ENCODE measurements at regions not wholly inside any gene's neighbourhood (a gene's known extent, or its start where the extent isn't known, plus 50 kb on each side); places are given as distances from the start of the nearest gene placed in this dataset.

DNA sequence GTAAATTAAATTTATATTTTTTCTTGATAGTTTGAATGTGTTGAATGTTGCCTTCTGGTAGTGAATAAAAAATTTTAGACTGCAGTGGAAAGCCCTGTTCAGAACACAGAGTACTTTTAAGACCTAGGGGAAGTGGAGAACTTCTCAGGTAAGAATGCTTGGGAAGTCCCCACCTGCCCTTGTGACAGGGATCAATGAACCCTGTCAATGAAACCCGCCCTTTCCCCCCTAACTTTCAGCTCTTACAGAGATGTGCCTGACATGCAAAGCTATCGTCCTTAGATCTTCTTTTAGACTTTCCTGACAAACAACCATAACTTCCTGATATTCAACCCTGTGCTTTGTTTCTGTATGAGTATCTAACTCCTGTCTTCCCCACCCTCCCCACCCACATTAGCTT is 562.7 kb downstream of the TLE4 start:
- H3K27me3 Mint-ChIP-seq: peaks cover 0 to 15% (median 0%) of the 10 kb centered on the region in 5 donors
- ATAC-seq (peak; percentile 50), DNase-seq (no peak)
- H3K27ac Mint-ChIP-seq: no peak overlapping the region
- intact Hi-C loops (cut with micrococcal nuclease): no loop called here
- ChIA-PET POLR2A (no interaction called here), CTCF (no interaction called here)
- Histone ChIP-seq H3K27me3 (ENCODE audit: control insufficient read depth in 2 of 2, insufficient read depth in 2 of 2, low read length in 2 of 2) (no peaks in the 10 kb centered on the region), H3K4me1 (ENCODE audit: control insufficient read depth in 2 of 2, insufficient read depth in 2 of 2, low read length in 2 of 2) (no peaks in the 10 kb centered on the region), H3K9me3 (ENCODE audit: control insufficient read depth in 2 of 3, low read length in 3 of 3) (no peaks in the 10 kb centered on the region), H3K27ac (ENCODE audit: low read depth, low read length) (no peak overlapping the region), H3K36me3 (ENCODE audit: control insufficient read depth in 2 of 3, insufficient read depth in 3 of 3, low read length in 3 of 3) (no peaks in the 10 kb centered on the region), H3K4me3 (ENCODE audit: low read length) (no peak overlapping the region)
- peaks cover 0 to 3% (median 0%) of the 10 kb centered on the region in 11 donors for H3K9me3 Mint-ChIP-seq
- H3K4me1 Mint-ChIP-seq: peaks cover 0 to 8% (median 0%) of the 10 kb centered on the region in 7 donors
- H3K4me3 Mint-ChIP-seq: no peak overlapping the region
- H3K36me3 Mint-ChIP-seq: no peaks in the 10 kb centered on the region

DNA sequence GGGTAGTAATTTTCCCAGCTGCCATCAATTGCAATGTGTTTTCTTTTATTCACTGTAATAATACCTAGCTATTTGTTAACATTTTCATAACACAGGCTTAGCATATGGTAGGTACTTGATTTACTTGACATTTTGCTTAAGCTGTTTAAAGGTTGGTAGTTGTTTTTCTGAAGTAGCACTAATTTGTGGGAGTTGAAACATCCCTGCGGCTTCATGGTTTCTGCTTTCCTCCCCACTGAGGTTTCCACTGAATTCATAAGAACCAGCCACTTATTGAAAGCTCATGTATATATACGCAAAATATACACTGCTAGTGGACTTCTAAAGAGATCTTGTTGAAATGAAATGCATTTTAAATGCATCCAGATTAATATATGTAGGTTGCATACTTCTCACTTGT is 559.9 kb downstream of the TLE4 start:
- intact Hi-C loops (cut with micrococcal nuclease): no loop called here
- H3K36me3 ChIP-seq (ENCODE audit: control insufficient read depth in 2 of 3, insufficient read depth in 3 of 3, low read length in 3 of 3): no peaks in the 10 kb centered on the region
- H3K27ac ChIP-seq (ENCODE audit: low read depth, low read length): no peak overlapping the region
- Mint-ChIP-seq H3K4me3 (no peak overlapping the region), H3K9me3 (no peaks in the 10 kb centered on the region), H3K36me3 (no peaks in the 10 kb centered on the region), H3K27me3 (peaks cover 0 to 6% (median under 1%) of the 10 kb centered on the region in 5 donors), H3K27ac (no peak overlapping the region), H3K4me1 (peaks cover 0 to 8% (median 0%) of the 10 kb centered on the region in 7 donors)
- CTCF ChIA-PET: no interaction called here
- H3K27me3 ChIP-seq (ENCODE audit: control insufficient read depth in 2 of 2, insufficient read depth in 2 of 2, low read length in 2 of 2): no peaks in the 10 kb centered on the region
- H3K4me3 ChIP-seq (ENCODE audit: low read length): no peak overlapping the region
- POLR2A ChIA-PET: no interaction called here
- no peak for DNase-seq
- H3K4me1 ChIP-seq (ENCODE audit: control insufficient read depth in 2 of 2, insufficient read depth in 2 of 2, low read length in 2 of 2): no peaks in the 10 kb centered on the region
- H3K9me3 ChIP-seq (ENCODE audit: control insufficient read depth in 2 of 3, low read length in 3 of 3): no peaks in the 10 kb centered on the region
- ATAC-seq: no peak

DNA sequence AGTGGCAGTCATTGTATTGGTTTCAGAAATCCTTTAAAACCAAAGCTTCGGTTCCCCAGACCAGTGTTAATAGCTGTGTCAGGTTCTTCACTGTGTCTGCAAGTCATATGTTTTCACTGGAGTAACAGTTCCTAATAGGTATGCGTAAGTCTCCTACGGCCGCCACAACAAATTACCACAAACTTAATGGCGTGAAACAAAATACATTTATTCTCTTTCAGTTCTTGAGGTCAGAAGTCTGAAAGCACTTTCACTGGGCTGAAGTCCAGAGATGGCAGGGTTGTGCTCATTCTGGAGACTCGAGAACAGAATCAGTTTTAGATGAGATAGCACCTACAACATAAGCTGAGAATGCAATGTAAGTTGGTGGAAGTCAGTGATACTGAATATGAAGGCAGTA is 556.2 kb downstream of the TLE4 start:
- Histone ChIP-seq H3K27ac (ENCODE audit: low read depth, low read length) (no peak overlapping the region), H3K36me3 (ENCODE audit: control insufficient read depth in 2 of 3, insufficient read depth in 3 of 3, low read length in 3 of 3) (no peaks in the 10 kb centered on the region), H3K4me1 (ENCODE audit: control insufficient read depth in 2 of 2, insufficient read depth in 2 of 2, low read length in 2 of 2) (no peaks in the 10 kb centered on the region), H3K27me3 (ENCODE audit: control insufficient read depth in 2 of 2, insufficient read depth in 2 of 2, low read length in 2 of 2) (no peaks in the 10 kb centered on the region), H3K4me3 (ENCODE audit: low read length) (no peak overlapping the region), H3K9me3 (ENCODE audit: control insufficient read depth in 2 of 3, low read length in 3 of 3) (no peaks in the 10 kb centered on the region)
- ChIA-PET POLR2A (no interaction called here), CTCF (no interaction called here)
- no peak for DNase-seq
- Mint-ChIP-seq H3K36me3 (no peaks in the 10 kb centered on the region), H3K4me1 (peaks cover 0 to 1% (median 0%) of the 10 kb centered on the region in 7 donors), H3K4me3 (no peak overlapping the region), H3K27ac (no peak overlapping the region), H3K9me3 (no peaks in the 10 kb centered on the region), H3K27me3 (peaks cover 0 to 12% (median 5%) of the 10 kb centered on the region in 5 donors)
- intact Hi-C loops (cut with micrococcal nuclease): no loop called here
- no peak for ATAC-seq

DNA sequence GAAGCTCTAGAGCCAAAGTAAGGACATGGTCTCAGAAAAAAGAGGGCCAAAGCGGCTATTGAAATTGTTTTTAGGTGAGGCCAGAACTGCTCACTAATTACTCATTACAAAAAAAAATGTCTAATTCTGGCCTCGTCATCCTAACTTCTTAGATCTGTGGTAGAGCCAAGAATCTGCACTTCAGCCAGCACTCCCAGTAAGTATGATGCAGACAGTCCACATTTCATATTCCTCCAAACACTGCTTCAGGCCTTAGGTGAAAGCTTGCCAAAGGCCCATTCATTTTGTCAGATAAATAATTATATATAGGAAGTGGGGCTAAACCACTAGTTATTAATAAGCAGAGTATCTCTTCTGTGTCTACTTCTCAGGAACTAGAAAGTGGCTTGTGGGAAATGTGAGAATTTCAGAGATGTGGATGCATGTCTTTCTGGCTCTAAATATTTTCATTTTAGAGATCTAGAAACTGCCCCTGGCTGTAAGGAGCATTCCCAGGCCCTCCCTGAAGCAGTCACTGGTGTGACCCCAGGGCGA is 554.0 kb downstream of the TLE4 start:
- ChIA-PET POLR2A (no interaction called here), CTCF (no interaction called here)
- ATAC-seq (no peak), DNase-seq (no peak)
- H3K9me3 ChIP-seq (ENCODE audit: control insufficient read depth in 2 of 3, low read length in 3 of 3): no peaks in the 10 kb centered on the region
- intact Hi-C loops (cut with micrococcal nuclease): no loop called here
- Mint-ChIP-seq H3K27ac (no peak overlapping the region), H3K4me1 (peaks cover 0 to 1% (median 0%) of the 10 kb centered on the region in 7 donors), H3K36me3 (no peaks in the 10 kb centered on the region), H3K27me3 (peaks cover 0 to 12% (median 5%) of the 10 kb centered on the region in 5 donors), H3K9me3 (peaks cover 0 to 3% (median 0%) of the 10 kb centered on the region in 11 donors), H3K4me3 (no peak overlapping the region)
- H3K4me3 ChIP-seq (ENCODE audit: low read length): no peak overlapping the region
- no peaks in the 10 kb centered on the region for H3K36me3 ChIP-seq (ENCODE audit: control insufficient read depth in 2 of 3, insufficient read depth in 3 of 3, low read length in 3 of 3)
- no peaks in the 10 kb centered on the region for H3K4me1 ChIP-seq (ENCODE audit: control insufficient read depth in 2 of 2, insufficient read depth in 2 of 2, low read length in 2 of 2)
- no peaks in the 10 kb centered on the region for H3K27me3 ChIP-seq (ENCODE audit: control insufficient read depth in 2 of 2, insufficient read depth in 2 of 2, low read length in 2 of 2)
- no peak overlapping the region for H3K27ac ChIP-seq (ENCODE audit: low read depth, low read length)

DNA sequence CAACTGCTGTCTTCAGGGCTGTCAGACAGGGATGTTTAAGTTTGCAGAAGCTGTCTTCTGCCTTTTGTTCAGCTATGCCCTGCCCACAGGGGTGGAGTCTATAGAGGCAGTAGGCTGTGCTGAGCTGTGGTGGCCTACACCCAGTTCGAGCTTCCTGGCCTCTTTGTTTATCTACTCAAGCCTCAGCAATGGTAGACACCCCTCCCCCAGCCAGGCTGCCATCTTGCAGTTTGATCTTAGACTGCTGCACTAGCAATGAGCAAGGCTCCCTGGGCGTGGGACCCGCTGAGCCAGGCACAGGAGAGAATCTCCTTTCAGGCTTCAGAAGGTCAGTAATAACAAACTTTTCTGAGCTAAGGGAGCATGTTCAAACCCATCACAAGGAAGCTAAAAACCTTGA is 545.3 kb downstream of the TLE4 start:
- no peak overlapping the region for H3K4me3 ChIP-seq (ENCODE audit: low read length)
- DNase-seq: no peak
- no peaks in the 10 kb centered on the region for H3K4me1 ChIP-seq (ENCODE audit: control insufficient read depth in 2 of 2, insufficient read depth in 2 of 2, low read length in 2 of 2)
- intact Hi-C loops (cut with micrococcal nuclease): no loop called here
- no peaks in the 10 kb centered on the region for H3K4me1 Mint-ChIP-seq
- no peak overlapping the region for H3K4me3 Mint-ChIP-seq
- H3K36me3 Mint-ChIP-seq: peaks cover 0 to 5% (median 0%) of the 10 kb centered on the region in 5 donors
- H3K9me3 ChIP-seq (ENCODE audit: control insufficient read depth in 2 of 3, low read length in 3 of 3): no peaks in the 10 kb centered on the region
- POLR2A ChIA-PET: no interaction called here
- no peak for ATAC-seq
- CTCF ChIA-PET: no interaction called here
- peaks cover 0 to 17% (median 8%) of the 10 kb centered on the region in 11 donors for H3K9me3 Mint-ChIP-seq
- H3K27me3 Mint-ChIP-seq: peaks cover 0 to 14% (median 4%) of the 10 kb centered on the region in 5 donors
- peaks cover 0 to 2% of the 10 kb centered on the region in 2 donors for H3K27me3 ChIP-seq (ENCODE audit: control insufficient read depth in 2 of 2, insufficient read depth in 2 of 2, low read length in 2 of 2)
- H3K27ac ChIP-seq (ENCODE audit: low read depth, low read length): no peak overlapping the region
- H3K27ac Mint-ChIP-seq: no peak overlapping the region
- H3K36me3 ChIP-seq (ENCODE audit: control insufficient read depth in 2 of 3, insufficient read depth in 3 of 3, low read length in 3 of 3): no peaks in the 10 kb centered on the region

DNA sequence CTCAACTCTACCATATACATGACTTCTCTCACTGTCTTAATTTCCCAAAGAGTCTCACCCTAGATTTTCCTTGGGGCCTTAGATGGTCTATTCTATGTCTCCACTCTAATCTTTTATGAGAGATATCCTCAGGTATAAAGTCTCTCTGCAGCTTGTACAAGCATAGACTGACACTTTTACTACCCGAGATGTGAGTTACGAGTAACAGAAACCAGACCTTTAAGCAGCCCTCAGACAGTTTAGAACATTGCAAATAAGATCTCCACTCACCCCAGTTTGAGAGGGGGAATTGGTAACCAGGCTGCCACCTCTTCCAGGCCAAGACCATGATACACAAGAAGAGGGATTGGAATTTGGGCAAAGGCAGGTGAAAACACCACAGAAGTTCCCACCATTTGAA is 542.5 kb downstream of the TLE4 start:
- intact Hi-C loops (cut with micrococcal nuclease): no loop called here
- CTCF ChIA-PET: no interaction called here

DNA sequence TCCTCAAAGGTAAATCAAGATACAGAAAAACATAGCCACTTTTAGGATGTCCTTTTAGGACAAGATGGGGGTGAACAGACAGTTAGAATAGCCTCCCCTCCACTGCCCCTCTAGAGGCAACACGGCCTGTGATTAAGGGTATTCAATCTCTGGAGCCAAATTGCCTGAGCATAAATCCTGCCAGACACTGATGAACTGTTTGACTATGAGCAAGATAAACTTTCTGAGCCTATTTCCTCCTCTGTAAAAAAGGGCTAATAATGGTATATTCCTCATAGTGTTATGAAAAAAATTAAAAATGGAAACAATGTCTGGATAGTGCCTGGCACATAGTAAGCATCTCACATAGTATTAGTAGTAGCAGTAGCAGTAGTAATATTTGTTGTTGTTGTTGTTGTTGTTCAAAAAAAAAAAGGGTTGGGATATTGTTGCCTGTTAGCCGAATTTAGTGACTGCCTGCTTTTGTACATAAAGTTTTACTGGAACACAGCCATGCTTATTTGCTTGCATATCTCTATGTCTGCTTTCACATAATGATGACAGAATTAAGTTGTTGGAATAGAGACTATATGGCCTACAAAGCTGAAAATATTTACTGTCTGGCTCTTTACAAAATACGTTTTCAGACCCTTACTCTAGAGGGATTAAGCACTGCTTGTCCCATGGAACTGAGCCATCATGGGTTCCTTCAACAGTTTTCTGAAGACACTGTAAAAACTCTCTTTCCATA is 536.3 kb downstream of the TLE4 start:
- no peaks in the 10 kb centered on the region for H3K27me3 ChIP-seq (ENCODE audit: control insufficient read depth in 2 of 2, insufficient read depth in 2 of 2, low read length in 2 of 2)
- H3K4me1 ChIP-seq (ENCODE audit: control insufficient read depth in 2 of 2, insufficient read depth in 2 of 2, low read length in 2 of 2): no peaks in the 10 kb centered on the region
- H3K9me3 Mint-ChIP-seq: peaks cover 0 to 3% (median 0%) of the 10 kb centered on the region in 11 donors
- ATAC-seq (no peak), DNase-seq (no peak)
- no peaks in the 10 kb centered on the region for H3K36me3 ChIP-seq (ENCODE audit: control insufficient read depth in 2 of 3, insufficient read depth in 3 of 3, low read length in 3 of 3)
- H3K27me3 Mint-ChIP-seq: peaks cover 0 to 14% (median 9%) of the 10 kb centered on the region in 5 donors
- POLR2A ChIA-PET: no interaction called here
- intact Hi-C loops (cut with micrococcal nuclease): no loop called here
- H3K4me1 Mint-ChIP-seq: no peaks in the 10 kb centered on the region
- H3K4me3 ChIP-seq (ENCODE audit: low read length): no peak overlapping the region
- CTCF ChIA-PET: no interaction called here
- H3K36me3 Mint-ChIP-seq: no peaks in the 10 kb centered on the region
- no peak overlapping the region for H3K4me3 Mint-ChIP-seq
- H3K27ac Mint-ChIP-seq: no peak overlapping the region
- H3K27ac ChIP-seq (ENCODE audit: low read depth, low read length): no peak overlapping the region
- H3K9me3 ChIP-seq (ENCODE audit: control insufficient read depth in 2 of 3, low read length in 3 of 3): no peaks in the 10 kb centered on the region

More for the DNA sequence above, 542.5 kb downstream of the TLE4 start:
- ATAC-seq (no peak), DNase-seq (no peak)
- H3K4me3 Mint-ChIP-seq: no peak overlapping the region
- Histone ChIP-seq H3K9me3 (ENCODE audit: control insufficient read depth in 2 of 3, low read length in 3 of 3) (no peaks in the 10 kb centered on the region), H3K4me3 (ENCODE audit: low read length) (no peak overlapping the region), H3K27me3 (ENCODE audit: control insufficient read depth in 2 of 2, insufficient read depth in 2 of 2, low read length in 2 of 2) (peaks cover 0 to 2% of the 10 kb centered on the region in 2 donors), H3K36me3 (ENCODE audit: control insufficient read depth in 2 of 3, insufficient read depth in 3 of 3, low read length in 3 of 3) (no peaks in the 10 kb centered on the region), H3K27ac (ENCODE audit: low read depth, low read length) (no peak overlapping the region), H3K4me1 (ENCODE audit: control insufficient read depth in 2 of 2, insufficient read depth in 2 of 2, low read length in 2 of 2) (no peaks in the 10 kb centered on the region)
- no peaks in the 10 kb centered on the region for H3K4me1 Mint-ChIP-seq
- POLR2A ChIA-PET: no interaction called here
- H3K36me3 Mint-ChIP-seq: peaks cover 0 to 5% (median 0%) of the 10 kb centered on the region in 5 donors
- H3K27me3 Mint-ChIP-seq: peaks cover 0 to 14% (median 4%) of the 10 kb centered on the region in 5 donors
- H3K9me3 Mint-ChIP-seq: peaks cover 0 to 17% (median 6%) of the 10 kb centered on the region in 11 donors
- no peak overlapping the region for H3K27ac Mint-ChIP-seq

All from naive thymus-derived CD4-positive, alpha-beta T cell (primary cell).